SK-N-SH (cell line): ENCODE measurements at regions not wholly inside any gene's neighbourhood (a gene's known extent, or its start where the extent isn't known, plus 50 kb on each side); places are given as distances from the start of the nearest gene placed in this dataset.

ENCODE experiments used
- CTCF ChIA-PET: fragments of 300-600, 350-600 bp; formaldehyde crosslinking; extraction: SDS; loops from one replicate; lab custom pipeline; 2021; lab: Yijun Ruan, JAX
- POLR2A ChIA-PET: fragments of 350-600 bp; sonication (Branson Sonifier 250); formaldehyde crosslinking; extraction: SDS; loops from one replicate; lab custom pipeline; 2020; ENCODE audit warnings: antibody characterized with exemption, inconsistent platforms; lab: Yijun Ruan, JAX
- DNase-seq: peaks from one replicate; pipeline ENCODE4 v3.0.0; 2012
- H2AFZ ChIP-seq: fragments of 200-600 bp; sonication (generic); 2 replicates; pipeline ENCODE4 v1.8.1; 2016; ENCODE audit warnings: antibody characterized with exemption, mild to moderate bottlenecking, low read depth
- H3F3A ChIP-seq: fragments of 200-600 bp; sonication (generic); replicated peaks from 2 replicates; pipeline ENCODE3; 2016; ENCODE audit warnings: antibody characterized with exemption, mild to moderate bottlenecking; ENCODE audit not compliant: insufficient read depth
- H3K27ac ChIP-seq, 2 experiments: fragments of 200-500 bp in 1 of 2; fragments of 200-600 bp in 1 of 2; sonication (Bioruptor generic) in 1 of 2; sonication (generic), shearing (Covaris generic) in 1 of 2; 2 replicates each; pipeline versions ENCODE4 v1.5.1 to v1.6.1; 2014 to 2016; ENCODE audit warnings: low read depth in 2 of 2, inconsistent platforms in 1 of 2, low read length in 1 of 2, mild to moderate bottlenecking in 1 of 2, mixed read lengths in 1 of 2
- H3K27me3 ChIP-seq: fragments of 200-600 bp; sonication (generic), shearing (Covaris generic); 2 replicates; pipeline ENCODE4 v1.6.1; 2016; ENCODE audit warnings: mixed run types; ENCODE audit not compliant: insufficient read depth
- H3K36me3 ChIP-seq, 2 experiments: fragments of 200-500 bp in 1 of 2; fragments of 200-600 bp in 1 of 2; sonication (Bioruptor generic) in 1 of 2; sonication (generic) in 1 of 2; replicated peaks in 1 of 2; 2 replicates each; pipeline versions ENCODE3 to v1.5.1; 2014 to 2016; ENCODE audit warnings: low read length in 1 of 2, mild to moderate bottlenecking in 1 of 2; ENCODE audit not compliant: insufficient read depth in 2 of 2, control insufficient read depth in 1 of 2
- H3K4me1 ChIP-seq, 2 experiments: fragments of 200-500 bp in 1 of 2; fragments of 200-600 bp in 1 of 2; sonication (Bioruptor generic) in 1 of 2; sonication (generic), shearing (Covaris generic) in 1 of 2; 2 replicates each; pipeline versions ENCODE4 v1.5.1 to v1.6.1; 2014 to 2016; ENCODE audit warnings: low read depth in 1 of 2, low read length in 1 of 2, mixed run types in 1 of 2; ENCODE audit not compliant: insufficient read depth in 2 of 2, control insufficient read depth in 1 of 2
- H3K4me2 ChIP-seq: fragments of 200-600 bp; sonication (generic), shearing (Covaris generic); 2 replicates; pipeline ENCODE4 v1.6.1; 2017; ENCODE audit warnings: mixed run types
- H3K4me3 ChIP-seq, 2 experiments: fragments of 200-500 bp in 1 of 2; fragments of 200-600 bp in 1 of 2; sonication (Bioruptor generic) in 1 of 2; sonication (generic), shearing (Covaris generic) in 1 of 2; 2 replicates each; pipeline versions ENCODE4 v1.5.1 to v1.8.1; 2014 to 2016; ENCODE audit warnings: low read depth in 2 of 2, inconsistent platforms in 1 of 2, low read length in 1 of 2, mild to moderate bottlenecking in 1 of 2, mixed read lengths in 1 of 2, moderate library complexity in 1 of 2
- H3K79me2 ChIP-seq: fragments of 200-600 bp; sonication (generic); 2 replicates; pipeline ENCODE4 v1.8.1; 2017; ENCODE audit warnings: mild to moderate bottlenecking; ENCODE audit not compliant: insufficient read depth
- H3K9ac ChIP-seq: fragments of 200-600 bp; sonication (generic); 2 replicates; pipeline ENCODE4 v1.6.1; 2017; ENCODE audit warnings: mixed run types
- H3K9me2 ChIP-seq: fragments of 200-600 bp; sonication (generic); 2 replicates; pipeline ENCODE4 v1.6.1; 2017; ENCODE audit warnings: mixed run types
- H3K9me3 ChIP-seq: fragments of 200-600 bp; sonication (generic); 2 replicates; pipeline ENCODE4 v1.6.1; 2017; ENCODE audit warnings: mixed run types, mild to moderate bottlenecking, moderate library complexity
- H4K20me1 ChIP-seq: fragments of 200-600 bp; sonication (generic); 2 replicates; pipeline ENCODE4 v1.6.1; 2017; ENCODE audit warnings: mild to moderate bottlenecking, mixed run types; ENCODE audit not compliant: insufficient read depth
- EP300 ChIP-seq, 2 experiments: IDR thresholded peaks; 2 replicates each; pipeline versions ENCODE4 v1.4.0 to v1.6.1; 2012; ENCODE audit warnings: borderline replicate concordance in 1 of 2, low read depth in 1 of 2, low read length in 1 of 2
- FOSL2 ChIP-seq: IDR thresholded peaks from 2 replicates; pipeline ENCODE4 v1.4.0; 2012; ENCODE audit warnings: low read depth, mild to moderate bottlenecking, moderate library complexity, borderline replicate concordance
- FOXM1 ChIP-seq: IDR thresholded peaks from 2 replicates; pipeline ENCODE4 v1.4.0; 2012; ENCODE audit warnings: low read depth, mild to moderate bottlenecking
- GABPA ChIP-seq: IDR thresholded peaks from 2 replicates; pipeline ENCODE4 v1.4.0; 2012; ENCODE audit warnings: low read depth, mild to moderate bottlenecking
- GATA2 ChIP-seq: sonication (generic); formaldehyde crosslinking; IDR thresholded peaks from 2 replicates; pipeline ENCODE4 v1.5.0; 2020; ENCODE audit warnings: mild to moderate bottlenecking, missing genetic modification reagents
- MEF2A ChIP-seq: IDR thresholded peaks from 2 replicates; pipeline ENCODE4 v1.4.0; 2012; ENCODE audit warnings: low read depth, borderline replicate concordance
- NFIC ChIP-seq: IDR thresholded peaks from 2 replicates; pipeline ENCODE4 v1.4.0; 2012; ENCODE audit warnings: borderline replicate concordance
- RCOR1 ChIP-seq: fragments of 150-350 bp; IDR thresholded peaks from 2 replicates; pipeline ENCODE4 v1.6.1; 2017; ENCODE audit warnings: antibody characterized with exemption, low read length
- RFX5 ChIP-seq: IDR thresholded peaks from 2 replicates; pipeline ENCODE4 v1.6.1; 2012; ENCODE audit warnings: mild to moderate bottlenecking, improper control_type of control experiment, low read length
- SIN3A ChIP-seq: IDR thresholded peaks from 2 replicates; pipeline ENCODE4 v1.6.1; 2012; ENCODE audit warnings: low read depth, mild to moderate bottlenecking, low read length, moderate library complexity, borderline replicate concordance
- TEAD4 ChIP-seq: IDR thresholded peaks from 2 replicates; pipeline ENCODE4 v1.4.0; 2012; ENCODE audit warnings: mild to moderate bottlenecking, borderline replicate concordance; ENCODE audit not compliant: insufficient read depth
- YY1 ChIP-seq: IDR thresholded peaks from 2 replicates; pipeline ENCODE4 v1.4.0; 2012; ENCODE audit warnings: low read depth, mild to moderate bottlenecking
- WGBS: methylation state at CpG from one replicate; pipeline ENCODE4 v1.1.6; 2017; ENCODE audit warnings: low lambda C conversion rate; 5-methylcytosine and 5-hydroxymethylcytosine counted together
- TF ChIP-seq, protein P1 (sequence below): IDR thresholded peaks from 2 replicates; pipeline ENCODE4 v1.4.0; 2012; ENCODE audit warnings: low read depth, borderline replicate concordance
- TF ChIP-seq, protein P2 (sequence below): IDR thresholded peaks from 2 replicates; pipeline ENCODE4 v1.4.0; 2012; ENCODE audit warnings: low read depth
- TF ChIP-seq, protein P3 (sequence below): fragments of 150-350 bp; IDR thresholded peaks from 2 replicates; pipeline ENCODE4 v1.6.1; 2016; ENCODE audit warnings: mild to moderate bottlenecking, low read depth, low read length
- TF ChIP-seq, protein P4 (sequence below): fragments of 150-350 bp; IDR thresholded peaks from 2 replicates; pipeline ENCODE4 v1.6.1; 2017; ENCODE audit warnings: antibody characterized with exemption, low read length, low read depth, borderline replicate concordance
- TF ChIP-seq, protein P5 (sequence below): fragments of 200-600 bp; sonication (generic); IDR thresholded peaks from 2 replicates; pipeline ENCODE4 v1.6.1; 2017; ENCODE audit warnings: antibody characterized with exemption, mild to moderate bottlenecking, moderate library complexity
- TF ChIP-seq, protein P6 (sequence below): IDR thresholded peaks from 2 replicates; pipeline ENCODE4; 2012
- TF ChIP-seq, protein P7 (sequence below): IDR thresholded peaks from 2 replicates; pipeline ENCODE4 v1.4.0; 2012; ENCODE audit warnings: low read depth, borderline replicate concordance

DNA sequence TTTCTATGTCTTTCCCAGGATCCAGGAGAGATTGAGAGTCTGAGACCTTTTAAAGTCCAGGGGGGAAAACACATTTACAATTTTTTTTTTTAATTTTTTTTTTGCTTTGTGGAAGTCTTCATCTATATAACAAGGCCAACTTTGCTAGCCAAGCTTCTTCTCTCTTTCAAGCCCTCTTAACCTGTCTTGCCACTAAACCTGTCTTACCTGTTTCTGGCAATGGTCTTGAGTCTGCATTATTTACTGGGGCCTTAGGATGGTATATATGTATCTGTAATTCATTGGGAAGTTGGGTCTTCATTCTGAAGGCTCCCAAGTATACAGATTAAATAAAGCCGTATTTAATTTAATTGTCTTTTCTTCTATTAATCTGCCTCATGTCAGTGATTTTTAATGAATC is 750.9 kb upstream of the B3GALT2 start:
- CTCF ChIA-PET, result no interaction called here
- 27% methylated on average over 1 of the region's 1 CpG for WGBS

More for the DNA sequence above, 750.9 kb upstream of the B3GALT2 start:
- Histone ChIP-seq H3K79me2 (no peaks in the 10 kb centered on the region), H3F3A (no peaks in the 10 kb centered on the region), H3K27ac (no peak overlapping the region), H3K4me1 (no peaks in the 10 kb centered on the region; a peak in 1 of 4 replicates), H3K4me3 (no peak overlapping the region), H3K9me3 (no peaks in the 10 kb centered on the region), H3K36me3 (no peaks in the 10 kb centered on the region)
- DNase-seq, result no peak
- TF ChIP-seq YY1, result no peak
- TF ChIP-seq, protein P1, sequence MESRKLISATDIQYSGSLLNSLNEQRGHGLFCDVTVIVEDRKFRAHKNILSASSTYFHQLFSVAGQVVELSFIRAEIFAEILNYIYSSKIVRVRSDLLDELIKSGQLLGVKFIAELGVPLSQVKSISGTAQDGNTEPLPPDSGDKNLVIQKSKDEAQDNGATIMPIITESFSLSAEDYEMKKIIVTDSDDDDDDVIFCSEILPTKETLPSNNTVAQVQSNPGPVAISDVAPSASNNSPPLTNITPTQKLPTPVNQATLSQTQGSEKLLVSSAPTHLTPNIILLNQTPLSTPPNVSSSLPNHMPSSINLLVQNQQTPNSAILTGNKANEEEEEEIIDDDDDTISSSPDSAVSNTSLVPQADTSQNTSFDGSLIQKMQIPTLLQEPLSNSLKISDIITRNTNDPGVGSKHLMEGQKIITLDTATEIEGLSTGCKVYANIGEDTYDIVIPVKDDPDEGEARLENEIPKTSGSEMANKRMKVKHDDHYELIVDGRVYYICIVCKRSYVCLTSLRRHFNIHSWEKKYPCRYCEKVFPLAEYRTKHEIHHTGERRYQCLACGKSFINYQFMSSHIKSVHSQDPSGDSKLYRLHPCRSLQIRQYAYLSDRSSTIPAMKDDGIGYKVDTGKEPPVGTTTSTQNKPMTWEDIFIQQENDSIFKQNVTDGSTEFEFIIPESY, result no peak
- TF ChIP-seq, protein P2, sequence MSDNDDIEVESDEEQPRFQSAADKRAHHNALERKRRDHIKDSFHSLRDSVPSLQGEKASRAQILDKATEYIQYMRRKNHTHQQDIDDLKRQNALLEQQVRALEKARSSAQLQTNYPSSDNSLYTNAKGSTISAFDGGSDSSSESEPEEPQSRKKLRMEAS, result no peak
- TF ChIP-seq NFIC, result no peak
- no peak for TF ChIP-seq GATA2 (CRISPR knock-in tag)
- no peak for TF ChIP-seq SIN3A
- TF ChIP-seq, protein P3, sequence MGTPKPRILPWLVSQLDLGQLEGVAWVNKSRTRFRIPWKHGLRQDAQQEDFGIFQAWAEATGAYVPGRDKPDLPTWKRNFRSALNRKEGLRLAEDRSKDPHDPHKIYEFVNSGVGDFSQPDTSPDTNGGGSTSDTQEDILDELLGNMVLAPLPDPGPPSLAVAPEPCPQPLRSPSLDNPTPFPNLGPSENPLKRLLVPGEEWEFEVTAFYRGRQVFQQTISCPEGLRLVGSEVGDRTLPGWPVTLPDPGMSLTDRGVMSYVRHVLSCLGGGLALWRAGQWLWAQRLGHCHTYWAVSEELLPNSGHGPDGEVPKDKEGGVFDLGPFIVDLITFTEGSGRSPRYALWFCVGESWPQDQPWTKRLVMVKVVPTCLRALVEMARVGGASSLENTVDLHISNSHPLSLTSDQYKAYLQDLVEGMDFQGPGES, result no peak
- TF ChIP-seq RCOR1, result no peak
- no peak for TF ChIP-seq MEF2A
- TF ChIP-seq, protein P4, sequence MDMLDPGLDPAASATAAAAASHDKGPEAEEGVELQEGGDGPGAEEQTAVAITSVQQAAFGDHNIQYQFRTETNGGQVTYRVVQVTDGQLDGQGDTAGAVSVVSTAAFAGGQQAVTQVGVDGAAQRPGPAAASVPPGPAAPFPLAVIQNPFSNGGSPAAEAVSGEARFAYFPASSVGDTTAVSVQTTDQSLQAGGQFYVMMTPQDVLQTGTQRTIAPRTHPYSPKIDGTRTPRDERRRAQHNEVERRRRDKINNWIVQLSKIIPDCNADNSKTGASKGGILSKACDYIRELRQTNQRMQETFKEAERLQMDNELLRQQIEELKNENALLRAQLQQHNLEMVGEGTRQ, result no peak
- TF ChIP-seq GABPA, result no peak
- no peak for TF ChIP-seq RFX5
- TF ChIP-seq, protein P5, sequence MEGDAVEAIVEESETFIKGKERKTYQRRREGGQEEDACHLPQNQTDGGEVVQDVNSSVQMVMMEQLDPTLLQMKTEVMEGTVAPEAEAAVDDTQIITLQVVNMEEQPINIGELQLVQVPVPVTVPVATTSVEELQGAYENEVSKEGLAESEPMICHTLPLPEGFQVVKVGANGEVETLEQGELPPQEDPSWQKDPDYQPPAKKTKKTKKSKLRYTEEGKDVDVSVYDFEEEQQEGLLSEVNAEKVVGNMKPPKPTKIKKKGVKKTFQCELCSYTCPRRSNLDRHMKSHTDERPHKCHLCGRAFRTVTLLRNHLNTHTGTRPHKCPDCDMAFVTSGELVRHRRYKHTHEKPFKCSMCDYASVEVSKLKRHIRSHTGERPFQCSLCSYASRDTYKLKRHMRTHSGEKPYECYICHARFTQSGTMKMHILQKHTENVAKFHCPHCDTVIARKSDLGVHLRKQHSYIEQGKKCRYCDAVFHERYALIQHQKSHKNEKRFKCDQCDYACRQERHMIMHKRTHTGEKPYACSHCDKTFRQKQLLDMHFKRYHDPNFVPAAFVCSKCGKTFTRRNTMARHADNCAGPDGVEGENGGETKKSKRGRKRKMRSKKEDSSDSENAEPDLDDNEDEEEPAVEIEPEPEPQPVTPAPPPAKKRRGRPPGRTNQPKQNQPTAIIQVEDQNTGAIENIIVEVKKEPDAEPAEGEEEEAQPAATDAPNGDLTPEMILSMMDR, result no peak
- TF ChIP-seq, protein P6, sequence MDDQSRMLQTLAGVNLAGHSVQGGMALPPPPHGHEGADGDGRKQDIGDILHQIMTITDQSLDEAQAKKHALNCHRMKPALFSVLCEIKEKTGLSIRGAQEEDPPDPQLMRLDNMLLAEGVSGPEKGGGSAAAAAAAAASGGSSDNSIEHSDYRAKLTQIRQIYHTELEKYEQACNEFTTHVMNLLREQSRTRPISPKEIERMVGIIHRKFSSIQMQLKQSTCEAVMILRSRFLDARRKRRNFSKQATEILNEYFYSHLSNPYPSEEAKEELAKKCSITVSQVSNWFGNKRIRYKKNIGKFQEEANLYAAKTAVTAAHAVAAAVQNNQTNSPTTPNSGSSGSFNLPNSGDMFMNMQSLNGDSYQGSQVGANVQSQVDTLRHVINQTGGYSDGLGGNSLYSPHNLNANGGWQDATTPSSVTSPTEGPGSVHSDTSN, result no peak
- TF ChIP-seq, protein P7, sequence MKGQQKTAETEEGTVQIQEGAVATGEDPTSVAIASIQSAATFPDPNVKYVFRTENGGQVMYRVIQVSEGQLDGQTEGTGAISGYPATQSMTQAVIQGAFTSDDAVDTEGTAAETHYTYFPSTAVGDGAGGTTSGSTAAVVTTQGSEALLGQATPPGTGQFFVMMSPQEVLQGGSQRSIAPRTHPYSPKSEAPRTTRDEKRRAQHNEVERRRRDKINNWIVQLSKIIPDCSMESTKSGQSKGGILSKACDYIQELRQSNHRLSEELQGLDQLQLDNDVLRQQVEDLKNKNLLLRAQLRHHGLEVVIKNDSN, result no peak
- TF ChIP-seq EP300 (IDR thresholded peaks at IDR 0.05; ENCODE audit: borderline replicate concordance in 1 of 2, low read depth in 1 of 2, low read length in 1 of 2), result no peak
- TF ChIP-seq TEAD4, result no peak
- TF ChIP-seq FOSL2, result no peak
- TF ChIP-seq FOXM1, result no peak
- TF ChIP-seq, all 33 proteins: peak for 0
- no peak overlapping the region for H3K9ac ChIP-seq
- no peaks in the 10 kb centered on the region for H3K9me2 ChIP-seq
- H2AFZ ChIP-seq, result no peak overlapping the region
- no peaks in the 10 kb centered on the region for H4K20me1 ChIP-seq
- H3K27me3 ChIP-seq, result no peaks in the 10 kb centered on the region
- POLR2A ChIA-PET, result no interaction called here
- H3K4me2 ChIP-seq, result no peak overlapping the region
